K562 (cell line): ENCODE measurements at regions not wholly inside any gene's neighbourhood (a gene's known extent, or its start where the extent isn't known, plus 50 kb on each side); places are given as distances from the start of the nearest gene placed in this dataset.

ENCODE experiments used
- ATAC-seq: fragments of 200-7000 bp; cut with Tn5 transposase; 3 replicates; pipeline ENCODE4 v1.9.1; 2020; ENCODE audit warnings: moderate library complexity
- BruUV-seq: library from RNA; stranded (reverse); fragments of 400-500 nt; replicated peaks from 2 replicates; lab custom pipeline; 2021; lab: Mats Ljungman, UMichigan
- CTCF ChIA-PET: fragments of 300-600 bp; formaldehyde crosslinking; extraction: SDS; loops from one replicate; lab custom pipeline; 2021; ENCODE audit warnings: low intra/inter-chr PET ratio; lab: Yijun Ruan, JAX
- POLR2A ChIA-PET: fragments of 300-600, 350-650 bp; sonication (Branson Sonifier 250); formaldehyde crosslinking; extraction: SDS; loops from one replicate; lab custom pipeline; 2021; ENCODE audit warnings: antibody characterized with exemption, inconsistent platforms; lab: Yijun Ruan, JAX
- DNase-seq, 4 experiments: peaks; one replicate each; pipeline versions ENCODE4 v3.0.0 to v3.0.0-alpha.2; 2011 to 2018; ENCODE audit warnings: low spot score in 3 of 4, mixed read lengths in 3 of 4; ENCODE audit errors: extremely low read depth in 1 of 4
- FAIRE-seq: peaks from 2 replicates; lab custom pipeline; 2011; peaks lifted over from hg19 to GRCh38; lab: Jason Lieb, UNC
- H2AFZ ChIP-seq: 2 replicates; pipeline ENCODE4 v1.6.0; 2011; ENCODE audit warnings: low read depth, low read length, control low read depth, inconsistent platforms
- H3K27ac ChIP-seq: fragments of 200-600 bp; 3 replicates; pipeline ENCODE4 v1.8.0; 2011; ENCODE audit warnings: low read depth, mild to moderate bottlenecking, control low read depth, inconsistent platforms, low read length, moderate library complexity, mixed read lengths; ENCODE audit errors: extremely low read depth
- H3K27me3 ChIP-seq, 2 experiments: fragments of 300-600 bp in 1 of 2; 2 replicates in 1 of 2; 3 replicates in 1 of 2; pipeline versions ENCODE4 v1.6.0 to v1.8.0; 2011; ENCODE audit warnings: inconsistent platforms in 2 of 2, low read length in 2 of 2, mild to moderate bottlenecking in 1 of 2, mixed read lengths in 1 of 2, moderate library complexity in 1 of 2; ENCODE audit not compliant: control insufficient read depth in 2 of 2, insufficient read depth in 2 of 2
- H3K36me3 ChIP-seq: fragments of 300-600 bp; 3 replicates; pipeline ENCODE4 v1.8.0; 2011; ENCODE audit warnings: mild to moderate bottlenecking, low read length, inconsistent platforms; ENCODE audit not compliant: control insufficient read depth, insufficient read depth
- H3K4me1 ChIP-seq, 2 experiments: fragments of 200-600 bp in 1 of 2; replicated peaks in 1 of 2; 2 replicates in 1 of 2; 3 replicates in 1 of 2; pipeline versions ENCODE4 v1.5.1 to v1.8.0; 2011; ENCODE audit warnings: inconsistent platforms in 2 of 2, low read length in 2 of 2, mild to moderate bottlenecking in 1 of 2, mixed read lengths in 1 of 2, moderate library complexity in 1 of 2; ENCODE audit not compliant: control insufficient read depth in 2 of 2, insufficient read depth in 2 of 2
- H3K4me2 ChIP-seq: 2 replicates; pipeline ENCODE4 v1.6.1; 2011; ENCODE audit warnings: low read length, control low read depth, inconsistent platforms, mixed read lengths; ENCODE audit not compliant: insufficient read depth
- H3K4me3 ChIP-seq: fragments of 200-600 bp; sonication (generic), shearing (Covaris generic); 2 replicates; pipeline ENCODE4 v1.5.1; 2016; ENCODE audit warnings: control low read depth, inconsistent platforms
- H3K79me2 ChIP-seq: fragments of 200-600 bp; 3 replicates; pipeline ENCODE4 v1.8.0; 2011; ENCODE audit warnings: low read length, inconsistent platforms; ENCODE audit not compliant: control insufficient read depth, insufficient read depth
- H3K9ac ChIP-seq, 2 experiments: 2 replicates each; pipeline versions ENCODE4 v1.6.0 to v1.6.1; 2011; ENCODE audit warnings: low read depth in 2 of 2, low read length in 2 of 2, control low read depth in 1 of 2, inconsistent platforms in 1 of 2, mild to moderate bottlenecking in 1 of 2, mixed read lengths in 1 of 2; ENCODE audit not compliant: insufficient read depth in 1 of 2
- H3K9me1 ChIP-seq: one replicate; pipeline ENCODE4 v1.6.0; 2011; ENCODE audit warnings: inconsistent platforms, mild to moderate bottlenecking, low read length, moderate library complexity; ENCODE audit not compliant: control insufficient read depth, insufficient read depth
- H3K9me3 ChIP-seq: replicated peaks from 2 replicates; pipeline ENCODE4 v1.5.1; 2011; ENCODE audit warnings: low read depth, low read length, inconsistent platforms; ENCODE audit not compliant: control insufficient read depth, insufficient read depth
- H4K20me1 ChIP-seq: replicated peaks from 2 replicates; pipeline ENCODE4 v1.6.1; 2011; ENCODE audit warnings: low read length, inconsistent platforms, mixed read lengths; ENCODE audit not compliant: control insufficient read depth, insufficient read depth
- ADNP ChIP-seq: fragments of 200-800 bp; sonication (Bioruptor generic); IDR thresholded peaks from 2 replicates; pipeline ENCODE4 v1.6.1; 2016; ENCODE audit warnings: missing genetic modification characterization, missing compliant biosample characterization
- CBX8 ChIP-seq: fragments of 200-600 bp; sonication (generic); IDR thresholded peaks from 2 replicates; pipeline ENCODE4 v1.6.1; 2012; ENCODE audit warnings: borderline replicate concordance, mixed run types, low read depth, mild to moderate bottlenecking, moderate library complexity, mixed read lengths, low read length, control low read depth, inconsistent platforms; ENCODE audit not compliant: poor library complexity, severe bottlenecking; ENCODE audit errors: extremely low read depth
- FUS ChIP-seq: fragments of 200-400 bp; formaldehyde crosslinking; optimal IDR thresholded peaks from 2 replicates; pipeline ENCODE3; 2017; ENCODE audit warnings: low read depth, low read length
- MTF1 ChIP-seq: fragments of 250-450 bp; sonication (Bioruptor Pico); IDR thresholded peaks from 2 replicates; pipeline ENCODE4 v1.9.0; 2021; ENCODE audit warnings: moderate library complexity, mild to moderate bottlenecking, inconsistent platforms, borderline replicate concordance
- ZC3H11A ChIP-seq: IDR thresholded peaks from 2 replicates; pipeline ENCODE4 v1.6.1; 2012; ENCODE audit warnings: low read depth, low read length, improper control_type of control experiment
- ZNF561 ChIP-seq: fragments of 450-650 bp; formaldehyde crosslinking; conservative IDR thresholded peaks from 2 replicates; pipeline ENCODE4 v1.4.0; 2020; ENCODE audit warnings: mild to moderate bottlenecking, moderate library complexity
- WGBS: fragments of 100-300 bp; shearing (Covaris generic); methylation state at CpG from one replicate; pipeline ENCODE4 v1.1.6; 2016; ENCODE audit warnings: low coverage, mixed read lengths; ENCODE audit not compliant: insufficient coverage; ENCODE audit errors: missing lambda C conversion rate; 5-methylcytosine and 5-hydroxymethylcytosine counted together
- in situ Hi-C: fragments of 300-500 bp; cut with MboI; formaldehyde crosslinking; loops from 4 replicates; pipeline ENCODE4 v1.15.0; 2018; ENCODE audit warnings: inconsistent platforms, mixed read lengths
- intact Hi-C: fragments of 100-400 bp; cut with micrococcal nuclease; formaldehyde crosslinking; loops from 2 replicates; pipeline ENCODE4 v1.14.2; 2022
- TF ChIP-seq, protein P1 (sequence below): IDR thresholded peaks from 2 replicates; pipeline ENCODE4 v1.6.1; 2012; ENCODE audit warnings: low read depth, low read length, improper control_type of control experiment, borderline replicate concordance
- TF ChIP-seq, protein P2 (sequence below), 2 experiments: fragments of 200-800 bp in 1 of 2; sonication (Bioruptor generic) in 1 of 2; sonication (generic) in 1 of 2; formaldehyde crosslinking in 1 of 2; IDR thresholded peaks in 1 of 2; conservative IDR thresholded peaks in 1 of 2; 2 replicates each; pipeline versions ENCODE4 v1.5.0 to v1.6.1; 2016 to 2020; ENCODE audit warnings: missing compliant biosample characterization in 1 of 2, missing genetic modification characterization in 1 of 2, missing genetic modification reagents in 1 of 2

DNA sequence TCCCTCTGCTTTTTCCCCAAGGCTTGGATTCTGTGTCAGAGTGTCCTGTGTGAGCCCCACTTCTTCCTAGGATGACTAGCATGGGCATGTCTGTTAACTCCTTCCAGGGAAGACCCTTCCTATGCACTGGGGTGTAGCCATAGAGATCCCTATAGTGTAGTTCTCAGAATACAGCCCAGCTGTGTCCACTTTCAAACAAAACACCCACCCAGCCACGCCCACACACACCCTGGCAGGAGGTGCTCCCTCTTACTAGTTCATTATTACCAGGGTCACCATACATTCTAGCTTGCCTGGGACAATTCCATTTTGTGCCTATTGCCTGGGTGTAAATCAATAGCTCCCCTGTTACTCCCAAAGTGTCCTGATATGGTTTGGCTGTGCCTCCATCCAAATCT is 195.6 kb downstream of the MYCN start:
- no peaks in the 10 kb centered on the region for H3K4me1 ChIP-seq
- FAIRE-seq (no peak), ATAC-seq (no peak), DNase-seq (no peak)
- POLR2A ChIA-PET = interaction anchor here (0.6 to 0.7 kb wide), 2 partner anchors 34 to 590 kb away, joined by 3 to 6 read pairs; no protein-coding TSS in a partner anchor
- no peak overlapping the region for H3K27ac ChIP-seq
- WGBS = 0% methylated on average over 1 of the region's 1 CpG
- no peaks in the 10 kb centered on the region for H3K9me1 ChIP-seq
- BruUV-seq = no TSS peak
- no peaks in the 10 kb centered on the region for H3K79me2 ChIP-seq
- TF ChIP-seq CBX8 = no peak
- TF ChIP-seq, protein P1, sequence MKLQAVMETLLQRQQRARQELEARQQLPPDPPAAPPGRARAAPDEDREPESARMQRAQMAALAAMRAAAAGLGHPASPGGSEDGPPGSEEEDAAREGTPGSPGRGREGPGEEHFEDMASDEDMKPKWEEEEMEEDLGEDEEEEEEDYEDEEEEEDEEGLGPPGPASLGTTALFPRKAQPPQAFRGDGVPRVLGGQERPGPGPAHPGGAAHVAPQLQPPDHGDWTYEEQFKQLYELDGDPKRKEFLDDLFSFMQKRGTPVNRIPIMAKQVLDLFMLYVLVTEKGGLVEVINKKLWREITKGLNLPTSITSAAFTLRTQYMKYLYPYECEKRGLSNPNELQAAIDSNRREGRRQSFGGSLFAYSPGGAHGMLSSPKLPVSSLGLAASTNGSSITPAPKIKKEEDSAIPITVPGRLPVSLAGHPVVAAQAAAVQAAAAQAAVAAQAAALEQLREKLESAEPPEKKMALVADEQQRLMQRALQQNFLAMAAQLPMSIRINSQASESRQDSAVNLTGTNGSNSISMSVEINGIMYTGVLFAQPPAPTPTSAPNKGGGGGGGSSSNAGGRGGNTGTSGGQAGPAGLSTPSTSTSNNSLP = no peak
- intact Hi-C loops (no loop called here), in situ Hi-C loops (no loop called here)
- no peaks in the 10 kb centered on the region for H3K27me3 ChIP-seq
- no peak overlapping the region for H3K9ac ChIP-seq
- no peak overlapping the region for H3K4me3 ChIP-seq
- no peaks in the 10 kb centered on the region for H3K36me3 ChIP-seq
- H3K9me3 ChIP-seq = no peaks in the 10 kb centered on the region
- CTCF ChIA-PET = no interaction called here
- H2AFZ ChIP-seq = no peak overlapping the region
- H3K4me2 ChIP-seq = no peak overlapping the region
- no peaks in the 10 kb centered on the region; the same call in 1 of the 2 replicates for H4K20me1 ChIP-seq

DNA sequence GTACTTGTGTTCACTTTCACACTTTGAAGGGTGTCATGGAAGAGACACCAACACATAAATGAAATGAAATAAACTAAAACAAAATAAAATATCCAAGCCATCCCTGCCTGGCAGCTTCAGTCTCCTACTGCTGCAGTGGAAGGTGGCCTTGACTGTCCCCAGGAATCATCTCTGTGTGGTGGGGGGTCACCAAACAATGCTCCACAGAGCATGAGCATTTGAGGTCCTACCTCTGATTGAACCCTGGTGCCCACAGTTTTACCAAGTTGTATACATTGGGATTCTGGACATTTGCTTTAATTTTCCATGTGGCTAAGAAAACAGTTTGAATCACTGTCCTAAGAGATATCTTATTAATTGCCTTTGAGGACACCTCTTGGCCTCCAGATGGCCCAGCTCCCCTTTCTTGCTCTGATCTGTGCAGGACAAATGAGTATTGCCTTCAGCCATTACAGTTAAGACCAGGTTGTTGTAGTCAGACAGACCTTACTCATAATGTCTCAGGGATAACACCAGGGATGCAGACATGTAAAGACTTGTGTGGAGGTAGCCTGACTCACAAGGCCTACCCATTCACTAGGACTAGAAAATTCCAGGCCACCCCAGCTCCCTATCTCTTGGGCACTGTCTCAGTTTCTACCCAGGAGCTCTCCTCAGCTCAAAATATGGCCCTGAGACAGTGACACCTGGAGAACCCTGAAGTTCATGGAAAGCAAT is 195.0 kb downstream of the MYCN start:
- Histone ChIP-seq H3K4me2 (no peak overlapping the region), H3K4me3 (no peak overlapping the region), H3K27ac (no peak overlapping the region), H4K20me1 (no peaks in the 10 kb centered on the region; the same call in 1 of the 2 replicates), H3K9ac (no peak overlapping the region), H3K36me3 (no peaks in the 10 kb centered on the region), H3K9me1 (no peaks in the 10 kb centered on the region), H3K9me3 (no peaks in the 10 kb centered on the region), H3K27me3 (no peaks in the 10 kb centered on the region), H3K79me2 (no peaks in the 10 kb centered on the region), H3K4me1 (no peaks in the 10 kb centered on the region), H2AFZ (no peak overlapping the region)
- BruUV-seq = no TSS peak
- no peak for DNase-seq
- no peak for TF ChIP-seq ZNF561 (CRISPR knock-in tag)
- TF ChIP-seq ZC3H11A = no peak
- TF ChIP-seq ADNP (tag) = no peak
- no peak for TF ChIP-seq FUS
- no peak for TF ChIP-seq MTF1
- TF ChIP-seq, protein P2, sequence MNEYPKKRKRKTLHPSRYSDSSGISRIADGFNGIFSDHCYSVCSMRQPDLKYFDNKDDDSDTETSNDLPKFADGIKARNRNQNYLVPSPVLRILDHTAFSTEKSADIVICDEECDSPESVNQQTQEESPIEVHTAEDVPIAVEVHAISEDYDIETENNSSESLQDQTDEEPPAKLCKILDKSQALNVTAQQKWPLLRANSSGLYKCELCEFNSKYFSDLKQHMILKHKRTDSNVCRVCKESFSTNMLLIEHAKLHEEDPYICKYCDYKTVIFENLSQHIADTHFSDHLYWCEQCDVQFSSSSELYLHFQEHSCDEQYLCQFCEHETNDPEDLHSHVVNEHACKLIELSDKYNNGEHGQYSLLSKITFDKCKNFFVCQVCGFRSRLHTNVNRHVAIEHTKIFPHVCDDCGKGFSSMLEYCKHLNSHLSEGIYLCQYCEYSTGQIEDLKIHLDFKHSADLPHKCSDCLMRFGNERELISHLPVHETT (CRISPR knock-in tag; conservative IDR thresholded peaks at IDR 0.05 in 1 of 2, IDR thresholded peaks at IDR 0.05 in 1 of 2) = no peak
- ChIA-PET POLR2A (interaction anchor here (0.6 kb wide), 1 partner anchor 34 kb away, joined by 3 read pairs; no protein-coding TSS in a partner anchor), CTCF (no interaction called here)
- no peak for FAIRE-seq
- intact Hi-C loops = no loop called here
- no peak for ATAC-seq
- in situ Hi-C loops = no loop called here
